ENCODE measurements at regions not wholly inside any gene's neighbourhood (a gene's known extent, or its start where the extent isn't known, plus 50 kb on each side); places are given as distances from the start of the nearest gene placed in this dataset.

DNA sequence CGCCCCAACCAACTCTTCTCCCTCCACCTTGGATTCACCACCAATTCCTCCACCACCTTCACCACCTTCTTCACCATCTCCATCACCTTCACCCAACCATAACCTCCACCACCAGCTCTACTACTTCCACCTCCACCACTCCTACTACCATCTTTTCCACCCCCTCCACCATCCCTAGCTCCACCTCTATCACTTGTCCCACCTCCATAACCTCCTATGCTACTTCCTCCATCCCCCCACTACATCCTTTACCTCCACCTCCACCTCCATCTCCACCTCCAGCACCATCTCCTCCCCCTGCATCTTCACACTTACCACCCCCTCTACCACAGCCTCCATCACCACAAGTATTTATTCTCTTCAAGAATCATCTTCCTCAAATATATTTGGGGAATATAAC lies 254.9 kb upstream of the EGLN3 start:
- TF ChIP-seq, protein P1, sequence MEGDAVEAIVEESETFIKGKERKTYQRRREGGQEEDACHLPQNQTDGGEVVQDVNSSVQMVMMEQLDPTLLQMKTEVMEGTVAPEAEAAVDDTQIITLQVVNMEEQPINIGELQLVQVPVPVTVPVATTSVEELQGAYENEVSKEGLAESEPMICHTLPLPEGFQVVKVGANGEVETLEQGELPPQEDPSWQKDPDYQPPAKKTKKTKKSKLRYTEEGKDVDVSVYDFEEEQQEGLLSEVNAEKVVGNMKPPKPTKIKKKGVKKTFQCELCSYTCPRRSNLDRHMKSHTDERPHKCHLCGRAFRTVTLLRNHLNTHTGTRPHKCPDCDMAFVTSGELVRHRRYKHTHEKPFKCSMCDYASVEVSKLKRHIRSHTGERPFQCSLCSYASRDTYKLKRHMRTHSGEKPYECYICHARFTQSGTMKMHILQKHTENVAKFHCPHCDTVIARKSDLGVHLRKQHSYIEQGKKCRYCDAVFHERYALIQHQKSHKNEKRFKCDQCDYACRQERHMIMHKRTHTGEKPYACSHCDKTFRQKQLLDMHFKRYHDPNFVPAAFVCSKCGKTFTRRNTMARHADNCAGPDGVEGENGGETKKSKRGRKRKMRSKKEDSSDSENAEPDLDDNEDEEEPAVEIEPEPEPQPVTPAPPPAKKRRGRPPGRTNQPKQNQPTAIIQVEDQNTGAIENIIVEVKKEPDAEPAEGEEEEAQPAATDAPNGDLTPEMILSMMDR (IDR thresholded peaks at IDR 0.05; ENCODE audit: low read depth, low read length), result no peak

GRCh38 chr14:34204774-34205173 lies 253.9 kb upstream of the EGLN3 start:
- no peak overlapping the region for H3K4me3 ChIP-seq (ENCODE audit: low read depth, low read length)
- TF ChIP-seq, protein P1 (IDR thresholded peaks at IDR 0.05; ENCODE audit: low read depth, low read length), result no peak

More for the DNA sequence above, 254.9 kb upstream of the EGLN3 start:
- H3K4me3 ChIP-seq (ENCODE audit: low read depth, low read length), result no peak overlapping the region

DNA sequence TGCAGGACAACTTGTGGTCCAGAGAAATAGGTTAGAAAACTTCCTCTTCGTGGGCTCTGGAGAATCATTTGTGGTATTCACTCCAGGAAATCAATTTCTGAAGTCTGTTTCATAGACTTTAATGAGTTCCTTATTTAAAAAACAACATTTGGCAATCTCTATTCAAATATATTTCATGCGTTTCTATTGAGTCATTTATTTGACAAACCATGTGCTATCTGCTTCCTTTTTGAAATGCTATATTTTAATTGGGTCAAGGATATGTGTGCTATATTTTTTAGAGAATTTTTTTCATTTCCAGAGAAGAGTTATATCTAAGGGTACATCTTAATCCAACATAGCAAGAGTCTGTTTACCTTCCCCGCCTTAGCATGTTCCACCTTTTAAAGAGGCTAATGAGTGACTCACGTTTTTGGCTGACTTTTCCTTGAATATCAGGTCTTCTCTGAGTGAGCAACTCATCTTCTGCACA lies 252.4 kb upstream of the EGLN3 start:
- TF ChIP-seq, protein P1 (IDR thresholded peaks at IDR 0.05; ENCODE audit: low read depth, low read length), result no peak
- no peak overlapping the region for H3K4me3 ChIP-seq (ENCODE audit: low read depth, low read length)

DNA sequence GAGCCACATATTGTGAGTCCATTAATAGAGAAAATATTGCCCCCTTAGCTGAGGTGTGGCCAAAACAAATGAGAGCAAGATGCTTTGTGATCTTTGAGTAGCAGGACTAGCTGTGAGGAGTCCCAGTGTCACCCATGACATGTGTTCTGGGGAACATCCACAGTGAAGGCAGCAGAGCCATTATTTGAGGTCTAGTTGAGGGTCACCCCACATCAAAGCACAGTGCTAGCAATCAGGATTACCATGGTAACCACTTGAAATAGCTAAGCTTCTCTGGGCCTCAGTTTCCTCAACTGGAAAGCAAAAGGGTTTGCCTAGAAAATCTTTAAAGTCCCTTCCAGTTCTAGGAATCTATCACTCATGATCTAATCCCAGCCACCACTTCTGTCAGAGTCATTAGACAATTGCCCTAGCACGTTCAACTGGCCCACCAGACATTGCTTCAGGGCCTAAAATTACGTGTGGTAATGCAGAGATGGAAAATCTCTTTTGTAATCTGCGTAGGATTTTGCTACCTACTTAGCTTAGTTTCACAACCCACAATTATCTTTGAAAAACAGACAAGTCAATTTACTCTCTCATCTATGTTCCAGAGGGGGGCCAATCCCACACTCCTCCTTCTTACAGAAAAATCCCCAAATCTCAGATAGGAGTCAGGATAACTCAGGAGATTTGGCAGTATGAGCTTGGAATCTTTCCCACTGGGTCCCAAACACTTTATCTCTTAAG lies 251.2 kb upstream of the EGLN3 start:
- TF ChIP-seq, protein P1 (IDR thresholded peaks at IDR 0.05; ENCODE audit: low read depth, low read length), result no peak

GRCh38 chr14:34199585-34199984 lies 248.7 kb upstream of the EGLN3 start:
- H3K4me3 ChIP-seq (ENCODE audit: low read depth, low read length), result no peak overlapping the region
- TF ChIP-seq, protein P1 (IDR thresholded peaks at IDR 0.05; ENCODE audit: low read depth, low read length), result no peak

More for the DNA sequence above, 251.2 kb upstream of the EGLN3 start:
- no peak overlapping the region for H3K4me3 ChIP-seq (ENCODE audit: low read depth, low read length)

- no peak overlapping the region for H3K4me3 ChIP-seq (ENCODE audit: low read depth, low read length)
- TF ChIP-seq, protein P1 (IDR thresholded peaks at IDR 0.05; ENCODE audit: low read depth, low read length), result no peak
Measured at GRCh38 chr14:34198096-34198495, 247.2 kb upstream of the EGLN3 start.

- TF ChIP-seq, protein P1 (IDR thresholded peaks at IDR 0.05; ENCODE audit: low read depth, low read length), result no peak
- no peak overlapping the region for H3K4me3 ChIP-seq (ENCODE audit: low read depth, low read length)
Measured at GRCh38 chr14:34195964-34196363, 245.1 kb upstream of the EGLN3 start.
